Hepatocyte (in vitro differentiated cells): ENCODE measurements at regions not wholly inside any gene's neighbourhood (a gene's known extent, or its start where the extent isn't known, plus 50 kb on each side); places are given as distances from the start of the nearest gene placed in this dataset.

ENCODE experiments used
- DNase-seq: peaks from one replicate; pipeline ENCODE4 v3.0.0-alpha.2; 2016; ENCODE audit warnings: low spot score
- H2AFZ ChIP-seq: fragments of 200-600 bp; sonication (generic); 2 replicates; pipeline ENCODE4 v1.6.0; 2016; ENCODE audit warnings: antibody characterized with exemption, mild to moderate bottlenecking
- H3K27ac ChIP-seq: fragments of 200-600 bp; sonication (generic); 2 replicates; pipeline ENCODE4 v1.5.1; 2016; ENCODE audit warnings: mild to moderate bottlenecking
- H3K27me3 ChIP-seq: fragments of 200-600 bp; sonication (generic); 2 replicates; pipeline ENCODE4 v1.6.1; 2016
- H3K36me3 ChIP-seq: fragments of 200-600 bp; sonication (generic); replicated peaks from 2 replicates; pipeline ENCODE4 v1.5.1; 2016; ENCODE audit warnings: low read depth; ENCODE audit not compliant: insufficient read depth
- H3K4me1 ChIP-seq: fragments of 200-600 bp; sonication (generic); 2 replicates; pipeline ENCODE4 v1.5.1; 2016; ENCODE audit warnings: mild to moderate bottlenecking, moderate library complexity; ENCODE audit not compliant: insufficient read depth
- H3K4me2 ChIP-seq: fragments of 200-600 bp; sonication (generic); 2 replicates; pipeline ENCODE4 v1.6.0; 2016
- H3K4me3 ChIP-seq: fragments of 200-600 bp; sonication (generic); 2 replicates; pipeline ENCODE4 v1.5.1; 2016; ENCODE audit warnings: mild to moderate bottlenecking
- H3K79me2 ChIP-seq: fragments of 200-600 bp; sonication (generic); 2 replicates; pipeline ENCODE4 v1.6.0; 2017; ENCODE audit warnings: mild to moderate bottlenecking
- H3K9me2 ChIP-seq: fragments of 200-600 bp; sonication (generic); replicated peaks from 2 replicates; pipeline ENCODE4 v1.6.0; 2017; ENCODE audit warnings: mild to moderate bottlenecking; ENCODE audit not compliant: insufficient read depth
- H3K9me3 ChIP-seq: fragments of 200-600 bp; sonication (generic); 2 replicates; pipeline ENCODE4 v1.5.1; 2016; ENCODE audit warnings: low read depth, mild to moderate bottlenecking
- H4K20me1 ChIP-seq: fragments of 200-600 bp; sonication (generic); 2 replicates; pipeline ENCODE4 v1.6.0; 2016; ENCODE audit warnings: mild to moderate bottlenecking; ENCODE audit not compliant: insufficient read depth, poor library complexity, severe bottlenecking
- CTCF ChIP-seq: fragments of 200-600 bp; sonication (generic); IDR thresholded peaks from 2 replicates; pipeline ENCODE4 v1.5.1; 2016; ENCODE audit warnings: antibody characterized with exemption, mild to moderate bottlenecking; ENCODE audit not compliant: poor library complexity
- EZH2 ChIP-seq: fragments of 200-600 bp; sonication (generic); IDR thresholded peaks from 2 replicates; pipeline ENCODE4 v1.6.1; 2016; ENCODE audit warnings: antibody characterized with exemption, mild to moderate bottlenecking, borderline replicate concordance
- EZH2phosphoT487 ChIP-seq: fragments of 200-600 bp; sonication (generic); IDR thresholded peaks from one replicate; pipeline ENCODE4 v1.6.1; 2018; ENCODE audit warnings: antibody characterized with exemption, mild to moderate bottlenecking, low read depth, moderate library complexity; ENCODE audit not compliant: unreplicated experiment, severe bottlenecking
- WGBS: methylation state at CpG from one replicate; pipeline ENCODE4 v1.1.6; 2016; ENCODE audit warnings: low lambda C conversion rate; ENCODE audit errors: missing lambda C conversion rate; 5-methylcytosine and 5-hydroxymethylcytosine counted together

- DNase-seq: no peak
- Histone ChIP-seq H3K4me2 (no peak overlapping the region), H3K9me2 (no peaks in the 10 kb centered on the region), H3K4me3 (no peak overlapping the region), H3K36me3 (no peaks in the 10 kb centered on the region), H2AFZ (no peak overlapping the region), H3K27ac (no peak overlapping the region), H3K9me3 (peaks cover 3% of the 10 kb centered on the region), H4K20me1 (no peaks in the 10 kb centered on the region), H3K27me3 (no peaks in the 10 kb centered on the region), H3K4me1 (no peaks in the 10 kb centered on the region), H3K79me2 (no peaks in the 10 kb centered on the region)
- TF ChIP-seq EZH2 (no peak), EZH2phosphoT487 (no peak), CTCF (no peak)
These were observed 375.8 kb upstream of the CXorf51B start for GRCh38 chrX:146433771-146434170.

GRCh38 chrX:146435472-146435871 is 374.1 kb upstream of the CXorf51B start:
- Histone ChIP-seq H4K20me1 (no peaks in the 10 kb centered on the region), H3K9me3 (peaks cover 3% of the 10 kb centered on the region), H3K27me3 (no peaks in the 10 kb centered on the region), H3K79me2 (no peaks in the 10 kb centered on the region), H3K27ac (no peak overlapping the region), H2AFZ (no peak overlapping the region), H3K36me3 (no peaks in the 10 kb centered on the region), H3K9me2 (no peaks in the 10 kb centered on the region), H3K4me3 (no peak overlapping the region), H3K4me2 (no peak overlapping the region), H3K4me1 (no peaks in the 10 kb centered on the region)
- TF ChIP-seq EZH2phosphoT487: no peak
- no peak for TF ChIP-seq EZH2
- no peak for TF ChIP-seq CTCF
- WGBS: 60% methylated on average over 4 of the region's 4 CpGs
- DNase-seq: no peak

GRCh38 chrX:146448791-146449190 is 360.8 kb upstream of the CXorf51B start:
- Histone ChIP-seq H3K36me3 (no peaks in the 10 kb centered on the region), H3K4me3 (no peak overlapping the region), H2AFZ (no peak overlapping the region), H3K4me2 (no peak overlapping the region), H3K4me1 (no peaks in the 10 kb centered on the region), H3K9me2 (no peaks in the 10 kb centered on the region), H3K27ac (no peak overlapping the region), H3K79me2 (no peaks in the 10 kb centered on the region), H3K9me3 (no peaks in the 10 kb centered on the region), H3K27me3 (no peaks in the 10 kb centered on the region), H4K20me1 (no peaks in the 10 kb centered on the region)
- WGBS: 83% methylated on average over 2 of the region's 2 CpGs
- TF ChIP-seq CTCF (no peak), EZH2phosphoT487 (no peak), EZH2 (no peak)
- no peak for DNase-seq

- Histone ChIP-seq H3K9me2 (no peaks in the 10 kb centered on the region), H4K20me1 (no peaks in the 10 kb centered on the region), H3K36me3 (no peaks in the 10 kb centered on the region), H3K4me1 (no peaks in the 10 kb centered on the region), H3K27me3 (no peaks in the 10 kb centered on the region), H2AFZ (no peak overlapping the region), H3K79me2 (no peaks in the 10 kb centered on the region), H3K27ac (no peak overlapping the region), H3K4me3 (no peak overlapping the region), H3K4me2 (no peak overlapping the region), H3K9me3 (no peaks in the 10 kb centered on the region)
- WGBS: 49% methylated on average over 3 of the region's 3 CpGs
- TF ChIP-seq EZH2: no peak
- no peak for TF ChIP-seq CTCF
- no peak for TF ChIP-seq EZH2phosphoT487
- no peak for DNase-seq
These were observed 360.3 kb upstream of the CXorf51B start for GRCh38 chrX:146449243-146449642.
